Mesothelial cell of epicardium (in vitro differentiated cells): ENCODE measurements at regions not wholly inside any gene's neighbourhood (a gene's known extent, or its start where the extent isn't known, plus 50 kb on each side); places are given as distances from the start of the nearest gene placed in this dataset.

ENCODE experiments used
- DNase-seq, 2 experiments: peaks; one replicate each; pipeline ENCODE4 v3.0.0; 2021; ENCODE audit warnings: low spot score in 2 of 2; ENCODE audit not compliant: unreplicated experiment in 2 of 2
- H3K27ac Mint-ChIP-seq: 2 replicates; pipeline ENCODE4 v1.8.0; 2021; ENCODE audit warnings: mixed read lengths
- H3K27me3 Mint-ChIP-seq: 2 replicates; pipeline ENCODE4 v1.8.0; 2021; ENCODE audit warnings: low read depth, mixed read lengths
- H3K36me3 Mint-ChIP-seq: 2 replicates; pipeline ENCODE4 v1.8.0; 2021; ENCODE audit warnings: mixed read lengths
- H3K4me1 Mint-ChIP-seq: 2 replicates; pipeline ENCODE4 v1.8.0; 2021; ENCODE audit warnings: mixed read lengths
- H3K4me3 Mint-ChIP-seq: 2 replicates; pipeline ENCODE4 v1.8.0; 2021; ENCODE audit warnings: mild to moderate bottlenecking, moderate library complexity, mixed read lengths
- H3K9me3 Mint-ChIP-seq: 2 replicates; pipeline ENCODE4 v1.8.0; 2021; ENCODE audit warnings: mixed read lengths
- TF ChIP-seq, protein P1 (sequence below): fragments of 200-600 bp; sonication (generic); IDR thresholded peaks from one replicate; pipeline ENCODE4 v1.5.0; 2021; ENCODE audit warnings: antibody characterized with exemption; ENCODE audit not compliant: unreplicated experiment

DNA sequence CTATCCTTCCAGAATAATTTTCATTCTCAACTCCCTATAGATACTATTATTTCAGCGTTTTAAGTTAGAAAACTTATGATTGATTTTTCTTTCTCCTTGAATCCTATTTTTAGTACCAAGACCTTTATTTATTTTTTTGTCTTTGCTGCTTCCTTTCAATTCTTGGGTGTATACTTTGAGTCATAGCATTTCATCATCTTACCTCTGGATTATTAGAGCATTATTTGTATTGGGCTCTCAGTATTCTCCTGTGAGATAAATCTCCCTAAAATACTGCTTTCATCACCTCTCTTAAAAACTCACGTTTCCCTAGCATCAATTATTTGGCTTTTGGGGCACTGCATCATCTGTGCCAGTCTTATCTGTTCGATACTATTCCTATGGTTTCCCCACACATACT, 222.8 kb downstream of the POSTN start:
- H3K9me3 Mint-ChIP-seq, result no peaks in the 10 kb centered on the region
- no peak overlapping the region for H3K4me3 Mint-ChIP-seq

DNA sequence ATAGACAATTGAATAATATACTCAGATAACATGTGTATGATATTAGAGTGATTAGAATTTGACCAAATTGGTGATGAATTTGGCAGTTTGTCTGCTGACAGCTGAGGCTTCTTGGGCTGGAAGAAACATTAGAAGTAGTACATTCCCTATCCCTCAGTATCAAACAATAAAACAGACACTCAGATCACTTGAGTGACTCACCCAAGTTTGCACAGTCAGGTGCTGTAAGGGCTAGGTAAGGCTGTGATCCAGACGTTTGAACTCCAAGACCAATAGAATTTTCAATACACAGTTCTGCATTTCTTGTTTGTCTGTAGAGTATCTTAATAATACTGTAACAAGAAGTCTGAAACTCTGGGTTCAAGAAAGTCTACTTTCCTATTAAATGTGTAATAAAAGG, 223.5 kb downstream of the POSTN start:
- no peak overlapping the region for H3K4me3 Mint-ChIP-seq
- no peaks in the 10 kb centered on the region for H3K9me3 Mint-ChIP-seq
- TF ChIP-seq, protein P1, sequence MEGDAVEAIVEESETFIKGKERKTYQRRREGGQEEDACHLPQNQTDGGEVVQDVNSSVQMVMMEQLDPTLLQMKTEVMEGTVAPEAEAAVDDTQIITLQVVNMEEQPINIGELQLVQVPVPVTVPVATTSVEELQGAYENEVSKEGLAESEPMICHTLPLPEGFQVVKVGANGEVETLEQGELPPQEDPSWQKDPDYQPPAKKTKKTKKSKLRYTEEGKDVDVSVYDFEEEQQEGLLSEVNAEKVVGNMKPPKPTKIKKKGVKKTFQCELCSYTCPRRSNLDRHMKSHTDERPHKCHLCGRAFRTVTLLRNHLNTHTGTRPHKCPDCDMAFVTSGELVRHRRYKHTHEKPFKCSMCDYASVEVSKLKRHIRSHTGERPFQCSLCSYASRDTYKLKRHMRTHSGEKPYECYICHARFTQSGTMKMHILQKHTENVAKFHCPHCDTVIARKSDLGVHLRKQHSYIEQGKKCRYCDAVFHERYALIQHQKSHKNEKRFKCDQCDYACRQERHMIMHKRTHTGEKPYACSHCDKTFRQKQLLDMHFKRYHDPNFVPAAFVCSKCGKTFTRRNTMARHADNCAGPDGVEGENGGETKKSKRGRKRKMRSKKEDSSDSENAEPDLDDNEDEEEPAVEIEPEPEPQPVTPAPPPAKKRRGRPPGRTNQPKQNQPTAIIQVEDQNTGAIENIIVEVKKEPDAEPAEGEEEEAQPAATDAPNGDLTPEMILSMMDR, result no peak
- no peaks in the 10 kb centered on the region for H3K4me1 Mint-ChIP-seq
- no peaks in the 10 kb centered on the region for H3K27me3 Mint-ChIP-seq
- H3K27ac Mint-ChIP-seq, result no peak overlapping the region
- H3K36me3 Mint-ChIP-seq, result no peaks in the 10 kb centered on the region
- no peak for DNase-seq

More for the DNA sequence above, 222.8 kb downstream of the POSTN start:
- no peak overlapping the region for H3K27ac Mint-ChIP-seq
- no peaks in the 10 kb centered on the region for H3K27me3 Mint-ChIP-seq
- H3K36me3 Mint-ChIP-seq, result no peaks in the 10 kb centered on the region
- no peak for DNase-seq
- TF ChIP-seq, protein P1, result no peak
- H3K4me1 Mint-ChIP-seq, result no peaks in the 10 kb centered on the region

DNA sequence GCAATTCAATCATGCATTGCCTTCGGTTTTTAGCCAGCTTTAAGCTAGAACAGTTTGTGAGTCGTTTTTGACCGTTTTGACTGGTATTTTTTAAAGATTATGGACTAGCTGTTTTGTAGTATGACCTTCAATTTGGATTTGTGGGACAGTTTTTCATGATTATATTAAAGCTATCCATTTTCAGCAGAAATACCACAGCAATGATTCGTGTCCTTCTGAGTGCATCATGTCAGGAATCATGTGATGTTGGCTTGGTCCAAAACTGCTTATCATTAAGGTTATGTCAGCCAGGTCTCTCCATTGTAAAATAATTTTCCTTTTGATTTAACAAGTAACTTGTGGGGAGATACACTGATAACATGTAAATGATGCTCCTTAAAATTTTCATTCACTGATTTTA, 229.0 kb downstream of the POSTN start:
- no peaks in the 10 kb centered on the region for H3K36me3 Mint-ChIP-seq
- H3K4me1 Mint-ChIP-seq, result peaks cover 5% of the 10 kb centered on the region
- no peaks in the 10 kb centered on the region for H3K9me3 Mint-ChIP-seq
- TF ChIP-seq, protein P1, result no peak
- no peak overlapping the region for H3K27ac Mint-ChIP-seq
- H3K4me3 Mint-ChIP-seq, result no peak overlapping the region
- DNase-seq, result no peak
- H3K27me3 Mint-ChIP-seq, result no peaks in the 10 kb centered on the region

DNA sequence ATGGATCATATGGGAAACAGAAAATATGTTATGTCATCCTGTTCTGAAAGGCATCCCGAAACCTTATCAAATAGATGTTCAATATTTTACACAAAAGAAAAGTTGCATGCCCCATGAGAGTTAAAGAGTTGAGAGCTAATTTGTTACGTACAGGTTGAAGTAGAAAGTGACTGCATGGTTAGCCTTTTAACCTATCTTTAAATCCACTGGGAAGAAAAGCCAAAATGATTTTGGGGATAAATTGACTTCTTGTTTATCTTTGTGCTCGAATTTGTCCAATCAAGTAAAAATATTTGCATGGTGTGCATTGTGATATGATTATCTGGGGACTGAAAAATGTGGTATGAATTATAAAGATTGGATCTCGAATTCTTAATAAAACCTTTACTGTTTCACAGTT, 230.1 kb downstream of the POSTN start:
- Mint-ChIP-seq H3K4me3 (no peak overlapping the region), H3K27me3 (no peaks in the 10 kb centered on the region), H3K4me1 (peaks cover 5% of the 10 kb centered on the region), H3K27ac (no peak overlapping the region), H3K9me3 (no peaks in the 10 kb centered on the region), H3K36me3 (no peaks in the 10 kb centered on the region)
- TF ChIP-seq, protein P1, result no peak
- DNase-seq, result no peak

DNA sequence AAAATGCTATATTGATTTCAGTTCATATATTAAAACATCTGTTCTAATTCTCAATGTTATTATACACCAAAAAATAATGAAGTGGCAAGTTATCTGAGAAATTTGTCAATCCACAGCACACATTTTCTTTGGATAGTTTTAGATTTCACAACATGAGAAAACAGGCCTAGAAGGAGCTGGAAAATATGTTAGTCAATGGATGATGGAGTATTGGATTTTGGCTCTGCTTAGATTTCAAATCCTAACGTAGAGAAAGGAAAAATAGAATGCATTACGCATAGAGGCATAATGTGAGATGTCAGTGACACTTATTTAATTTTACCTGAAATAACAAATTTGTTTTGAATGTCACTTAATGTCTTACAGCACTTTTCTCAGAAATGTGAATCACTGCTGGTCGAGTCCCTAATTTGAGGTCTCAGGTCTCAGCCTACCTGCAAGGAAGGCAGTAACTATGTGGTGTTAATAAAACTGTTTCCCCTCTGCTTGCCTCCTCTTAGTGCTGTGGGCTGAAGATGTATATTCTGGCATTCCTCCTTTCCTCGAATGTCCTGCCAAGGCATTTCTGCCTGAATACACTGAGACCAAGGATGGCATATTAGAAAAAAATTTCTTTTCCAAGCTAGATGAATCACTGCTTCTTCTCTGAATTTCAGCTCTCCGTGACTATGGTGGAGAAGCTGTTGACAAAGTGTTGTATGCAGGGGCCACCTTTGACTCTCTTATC, 232.4 kb downstream of the POSTN start:
- Mint-ChIP-seq H3K36me3 (no peaks in the 10 kb centered on the region), H3K4me1 (peaks cover 5% of the 10 kb centered on the region), H3K4me3 (no peak overlapping the region), H3K27me3 (no peaks in the 10 kb centered on the region), H3K27ac (no peak overlapping the region), H3K9me3 (no peaks in the 10 kb centered on the region)
- TF ChIP-seq, protein P1, result no peak
- DNase-seq, result no peak
